ENCODE measurements at regions not wholly inside any gene's neighbourhood (a gene's known extent, or its start where the extent isn't known, plus 50 kb on each side); places are given as distances from the start of the nearest gene placed in this dataset.

- TF ChIP-seq CBX5 (IDR thresholded peaks at IDR 0.05; ENCODE audit: low read depth): no peak
- peak; percentile 64; the same call in 1 of the 2 replicates for TF ChIP-seq SPI1 (IDR thresholded peaks at IDR 0.05; ENCODE audit: borderline replicate concordance, insufficient read depth, low read depth, low read length)
- TF ChIP-seq MEF2A (IDR thresholded peaks at IDR 0.05; ENCODE audit: insufficient read depth, low read depth, low read length): peak; percentile 72; the same call in 1 of the 2 replicates
- TF ChIP-seq POLR2AphosphoS5 (IDR thresholded peaks at IDR 0.05; ENCODE audit: low read length): no peak
- no peak for TF ChIP-seq BMI1 (IDR thresholded peaks at IDR 0.05; ENCODE audit: borderline replicate concordance)
- no peak for TF ChIP-seq ZNF217 (IDR thresholded peaks at IDR 0.05)
- no peak for TF ChIP-seq SUPT20H (IDR thresholded peaks at IDR 0.05; ENCODE audit: borderline replicate concordance, control insufficient read depth, low read depth, low read length)
- no peak for TF ChIP-seq TARDBP (IDR thresholded peaks at IDR 0.05; ENCODE audit: borderline replicate concordance)
- 0 out of 4 replicates have a peak, but pooled peaks of 1 of the 2 experiments have one; percentile 21 for TF ChIP-seq IKZF2 (IDR thresholded peaks at IDR 0.05)
- TF ChIP-seq RAD51 (IDR thresholded peaks at IDR 0.05): no peak
- TF ChIP-seq CUX1 (IDR thresholded peaks at IDR 0.05; ENCODE audit: insufficient replicate concordance, low read depth, low read length): no peak
- TF ChIP-seq RB1 (IDR thresholded peaks at IDR 0.05; ENCODE audit: borderline replicate concordance): no peak
- TF ChIP-seq KAT2A (conservative IDR thresholded peaks at IDR 0.05; ENCODE audit: control insufficient read depth, low read depth, low read length): no peak
- no peak for TF ChIP-seq KDM1A (IDR thresholded peaks at IDR 0.05; ENCODE audit: borderline replicate concordance)
- TF ChIP-seq ESRRA (IDR thresholded peaks at IDR 0.05; ENCODE audit: low read length): no peak
- no peak for TF ChIP-seq RFX5 (IDR thresholded peaks at IDR 0.05; ENCODE audit: low read depth, low read length)
- TF ChIP-seq FOXK2 (IDR thresholded peaks at IDR 0.05): no peak
- no peak for TF ChIP-seq SMARCA5 (IDR thresholded peaks at IDR 0.05)
- TF ChIP-seq EP300 (IDR thresholded peaks at IDR 0.05; ENCODE audit: borderline replicate concordance in 1 of 2, control insufficient read depth in 1 of 2, low read depth in 2 of 2, low read length in 2 of 2): no peak
- no peak for TF ChIP-seq NFYA (IDR thresholded peaks at IDR 0.05; ENCODE audit: borderline replicate concordance, low read depth, low read length)
- TF ChIP-seq CREM (IDR thresholded peaks at IDR 0.05; ENCODE audit: low read depth): no peak; the same call in 1 of the 2 replicates
- TF ChIP-seq CHD1 (IDR thresholded peaks at IDR 0.05; ENCODE audit: low read depth, low read length): no peak
- no peak for TF ChIP-seq ZBTB4 (CRISPR knock-in tag; IDR thresholded peaks at IDR 0.05)
Observed at GRCh38 chr4:42320822-42321388, 76.4 kb upstream of the SHISA3 start (continued).
